Adipose tissue (tissue), 3 donors: ENCODE measurements at regions not wholly inside any gene's neighbourhood (a gene's known extent, or its start where the extent isn't known, plus 50 kb on each side); places are given as distances from the start of the nearest gene placed in this dataset.
"Not testable (repeated sequence)": the region's sequence is repeated elsewhere in the genome, so short reads cannot be mapped to it uniquely, and the experiment has no call there.

Source experiments
- H3K27ac ChIP-seq: one replicate; pipeline ENCODE4 v1.5.1; 2013; ENCODE audit warnings: low read depth, low read length
- WGBS, 3 donors: extraction: QIAGEN DNeasy Blood & Tissue Kit; methylation state at CpG; one replicate each; pipeline ENCODE4 v1.1.7; 2013; 5-methylcytosine and 5-hydroxymethylcytosine counted together
- donor health status: healthy with polysubstance abuse.
- donor health status: Bipolar disorder and iron deficiency.
- donor health status: healthy.

- WGBS, 3 donors: 94 to 96% (median 95%) methylated on average over 5 of the region's 5 CpGs
- no peak overlapping the region for H3K27ac ChIP-seq
Measured at GRCh38 chr3:72633534-72633933, 214.7 kb downstream of the SHQ1 start.

DNA sequence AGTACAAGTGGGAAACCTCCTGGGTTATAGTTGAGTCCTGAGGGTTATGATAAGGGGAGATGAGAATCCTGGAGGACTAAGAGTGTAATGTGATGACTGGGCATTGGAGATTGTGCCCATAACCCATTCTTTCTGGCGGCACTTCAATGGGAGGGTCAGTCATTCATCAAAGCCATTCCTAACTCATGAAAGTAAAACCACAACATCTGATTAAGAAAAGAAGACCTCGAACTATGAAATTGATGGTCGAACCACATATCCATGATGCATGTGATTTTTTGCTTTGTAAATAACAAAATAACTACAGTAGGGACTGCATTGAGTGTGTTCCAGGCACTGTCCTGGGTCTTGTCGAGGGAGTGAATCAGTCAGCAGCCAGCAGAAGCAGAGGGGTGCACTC lies 215.1 kb downstream of the SHQ1 start:
- no peak overlapping the region for H3K27ac ChIP-seq
- 90 to 94% (median 92%) methylated on average over 4 of the region's 4 CpGs for WGBS, 3 donors

DNA sequence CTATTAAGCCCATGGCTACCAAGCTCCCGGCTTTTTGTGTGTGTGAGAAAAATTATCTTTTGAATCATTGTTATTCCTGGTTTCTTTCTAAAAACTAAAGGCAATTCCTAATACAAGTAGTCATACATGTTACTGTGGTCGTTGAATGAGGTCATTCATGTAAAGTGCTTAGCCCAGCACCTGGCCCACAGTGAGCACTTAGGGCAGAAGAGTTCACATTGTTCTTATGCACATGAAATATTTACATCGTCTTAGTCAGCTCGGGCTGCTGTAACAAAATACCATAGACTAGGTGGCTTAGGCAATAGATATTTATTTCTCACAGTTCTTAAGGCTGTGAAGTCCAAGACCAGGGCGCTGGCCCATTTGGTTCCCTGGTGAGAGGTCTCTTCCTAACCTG lies 216.1 kb downstream of the SHQ1 start:
- WGBS, 3 donors: 94 to 95% (median 94%) methylated on average over 5 of the region's 5 CpGs
- H3K27ac ChIP-seq: no peak overlapping the region

DNA sequence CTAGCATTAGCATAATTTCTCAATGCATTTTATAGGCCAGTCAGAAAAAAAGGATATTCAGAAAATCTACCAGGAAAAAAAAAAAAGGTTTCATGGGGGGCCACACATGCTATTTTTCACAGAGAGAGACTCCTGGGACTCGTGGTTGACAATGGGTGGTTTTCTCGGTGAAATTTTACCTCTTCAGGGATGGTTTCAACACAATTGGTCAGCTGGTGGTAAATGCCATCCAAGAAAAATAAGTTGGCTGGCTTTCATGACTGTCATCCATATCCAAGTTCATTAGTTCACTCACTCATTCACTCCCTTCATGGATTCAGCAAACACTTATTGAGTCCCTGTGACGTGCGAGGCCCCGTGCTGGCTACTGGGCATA lies 217.3 kb downstream of the SHQ1 start:
- no peak overlapping the region for H3K27ac ChIP-seq
- WGBS, 3 donors: 71 to 85% (median 77%) methylated on average over 5 of the region's 5 CpGs

DNA sequence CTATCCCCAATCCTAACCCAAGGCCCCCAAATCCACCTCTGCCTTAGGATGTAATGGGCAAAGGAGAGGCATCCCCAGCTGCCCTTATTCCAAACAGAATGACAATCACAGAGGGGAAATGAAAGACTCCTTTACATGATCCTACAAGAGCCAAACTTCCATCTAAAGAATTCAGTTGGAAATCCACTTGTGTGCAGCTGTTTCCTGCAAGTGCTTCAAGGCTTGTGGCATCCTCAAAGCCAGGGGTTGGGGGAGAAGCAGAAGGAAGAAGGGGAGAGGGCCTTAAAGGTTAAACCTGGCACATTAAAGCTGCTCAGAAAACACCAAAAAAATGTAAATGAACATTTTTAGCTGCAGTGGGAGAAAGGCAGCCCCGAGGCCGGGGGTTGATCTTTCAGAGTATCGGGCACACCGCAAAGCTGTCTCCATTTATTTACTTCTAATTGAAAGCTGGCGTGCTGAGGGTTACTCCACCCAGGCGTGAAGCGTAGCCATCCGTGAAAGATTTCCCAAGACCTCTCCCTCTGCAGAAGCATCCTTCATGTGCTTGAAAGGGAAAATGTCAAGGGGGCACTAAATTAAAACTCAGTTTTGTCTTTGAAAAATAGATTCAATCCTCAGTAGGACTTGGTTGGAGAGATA lies 217.8 kb downstream of the SHQ1 start:
- H3K27ac ChIP-seq: no peak overlapping the region
- WGBS, 3 donors: 45 to 82% (median 48%) methylated on average over 8 of the region's 8 CpGs

DNA sequence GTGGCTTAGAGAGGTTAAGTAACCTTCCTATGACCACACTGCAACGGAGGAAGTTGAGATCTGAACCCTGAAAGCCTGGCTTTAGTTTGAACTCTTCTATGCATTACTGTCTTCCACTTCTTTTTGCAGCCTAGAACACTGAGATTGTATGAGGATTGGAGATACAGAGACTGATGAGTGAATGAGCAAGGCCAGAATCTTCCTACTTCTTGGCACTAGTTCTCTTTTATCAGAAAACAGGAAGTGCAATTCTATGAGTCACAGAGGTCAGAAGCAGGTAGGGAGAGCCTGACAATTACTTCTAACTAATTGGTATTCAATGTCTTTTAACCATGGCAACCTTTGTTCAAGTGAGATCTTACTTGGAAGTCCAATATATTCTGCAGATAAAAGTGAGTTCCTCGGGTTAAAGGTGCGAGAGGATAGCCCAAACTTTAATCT lies 219.0 kb downstream of the SHQ1 start:
- WGBS, 3 donors: 65 to 69% (median 67%) methylated on average over 3 of the region's 3 CpGs

GRCh38 chr3:72628065-72628464 lies 220.2 kb downstream of the SHQ1 start:
- H3K27ac ChIP-seq: no peak overlapping the region
- WGBS, 3 donors: 74 to 85% (median 85%) methylated on average over 6 of the region's 6 CpGs

More for the DNA sequence above, 219.0 kb downstream of the SHQ1 start:
- H3K27ac ChIP-seq: no peak overlapping the region

DNA sequence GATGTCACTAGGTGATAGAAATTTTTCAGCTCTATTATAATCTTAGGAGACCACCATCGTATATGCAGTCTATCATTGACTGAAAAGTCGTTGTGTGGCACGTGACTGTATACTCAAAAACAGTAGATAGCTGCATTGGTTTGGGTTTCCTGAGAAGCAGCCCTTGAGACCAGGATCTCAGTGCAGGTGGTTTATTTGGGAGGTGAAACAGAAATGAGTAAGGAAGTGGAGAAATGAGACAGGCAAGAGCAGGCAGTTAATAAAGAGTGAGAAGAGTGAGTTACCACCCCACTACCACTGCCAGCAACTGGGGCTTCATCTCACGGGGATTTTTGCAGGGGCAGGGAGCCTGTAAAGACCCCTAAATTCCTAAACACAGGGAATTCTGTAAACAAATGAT lies 221.0 kb downstream of the SHQ1 start:
- 73 to 88% (median 83%) methylated on average over 4 of the region's 4 CpGs for WGBS, 3 donors
- no peak overlapping the region for H3K27ac ChIP-seq

GRCh38 chr3:72625602-72626337 lies 222.5 kb downstream of the SHQ1 start:
- WGBS, 3 donors: 73 to 94% (median 78%) methylated on average over 14 of the region's 14 CpGs
- no peak overlapping the region for H3K27ac ChIP-seq

GRCh38 chr3:72624656-72625055 lies 223.6 kb downstream of the SHQ1 start:
- WGBS, 3 donors: 77 to 86% (median 78%) methylated on average over 2 of the region's 2 CpGs

GRCh38 chr3:72618739-72619138 lies 229.5 kb downstream of the SHQ1 start:
- no peak overlapping the region for H3K27ac ChIP-seq
- 61 to 95% (median 64%) methylated on average over 6 of the region's 6 CpGs for WGBS, 3 donors

More at GRCh38 chr3:72624656-72625055, 223.6 kb downstream of the SHQ1 start:
- H3K27ac ChIP-seq: no peak overlapping the region

DNA sequence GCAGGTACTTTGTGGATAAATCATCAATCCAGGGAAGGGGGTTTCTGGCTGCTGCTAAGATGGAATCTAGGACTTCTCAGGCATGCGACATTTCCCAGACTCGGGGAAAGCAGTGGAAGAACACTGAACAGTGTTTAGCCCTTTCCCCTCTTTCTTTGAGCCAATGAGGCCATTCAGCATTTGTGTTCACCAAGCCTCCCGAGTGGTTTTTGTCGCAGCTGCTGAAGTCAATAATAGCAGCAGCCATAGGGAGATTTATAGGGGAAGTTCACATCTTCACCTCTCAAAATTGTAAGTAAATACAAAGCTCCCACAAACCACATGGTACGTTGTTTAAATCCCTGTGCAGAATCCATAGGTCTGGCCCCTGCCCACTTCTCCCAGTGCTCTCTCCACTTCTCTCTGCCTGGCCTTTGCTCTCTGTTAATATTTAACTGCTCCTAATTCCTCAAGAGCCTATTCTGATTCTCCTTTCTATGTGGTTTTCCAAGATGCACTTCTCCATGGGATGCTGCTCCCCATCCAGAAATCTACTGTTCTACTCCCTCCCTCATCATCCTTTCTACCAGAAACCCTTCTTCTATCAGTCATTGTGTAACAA lies 230.7 kb downstream of the SHQ1 start:
- H3K27ac ChIP-seq: no peak overlapping the region
- WGBS, 3 donors: 60 to 83% (median 64%) methylated on average over 5 of the region's 5 CpGs

- WGBS, 3 donors: 95 to 97% (median 96%) methylated on average over 6 of the region's 6 CpGs
- H3K27ac ChIP-seq: no peak overlapping the region
Measured at GRCh38 chr3:72615776-72616175, 232.5 kb downstream of the SHQ1 start.

DNA sequence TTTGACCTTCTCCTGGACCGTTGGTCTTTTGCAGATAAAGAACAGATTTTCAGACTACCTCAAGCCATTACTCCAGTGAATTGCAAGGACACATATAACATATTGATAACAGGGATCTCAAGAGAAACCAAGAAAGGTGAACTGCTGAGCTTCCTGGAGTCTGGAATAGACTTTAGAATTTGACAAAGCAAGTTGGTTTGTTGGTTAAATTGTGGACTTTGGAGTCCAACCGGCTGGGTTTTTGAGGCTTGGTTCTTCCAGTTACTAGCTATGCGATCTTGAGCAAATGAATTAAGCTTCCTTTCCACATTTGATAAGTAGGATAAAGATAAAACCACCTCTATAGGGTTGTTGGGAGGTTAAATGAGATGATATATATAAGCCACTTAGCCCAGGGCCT lies 233.1 kb downstream of the SHQ1 start:
- 72 to 82% (median 78%) methylated on average over 3 of the region's 3 CpGs for WGBS, 3 donors
- no peak overlapping the region for H3K27ac ChIP-seq

DNA sequence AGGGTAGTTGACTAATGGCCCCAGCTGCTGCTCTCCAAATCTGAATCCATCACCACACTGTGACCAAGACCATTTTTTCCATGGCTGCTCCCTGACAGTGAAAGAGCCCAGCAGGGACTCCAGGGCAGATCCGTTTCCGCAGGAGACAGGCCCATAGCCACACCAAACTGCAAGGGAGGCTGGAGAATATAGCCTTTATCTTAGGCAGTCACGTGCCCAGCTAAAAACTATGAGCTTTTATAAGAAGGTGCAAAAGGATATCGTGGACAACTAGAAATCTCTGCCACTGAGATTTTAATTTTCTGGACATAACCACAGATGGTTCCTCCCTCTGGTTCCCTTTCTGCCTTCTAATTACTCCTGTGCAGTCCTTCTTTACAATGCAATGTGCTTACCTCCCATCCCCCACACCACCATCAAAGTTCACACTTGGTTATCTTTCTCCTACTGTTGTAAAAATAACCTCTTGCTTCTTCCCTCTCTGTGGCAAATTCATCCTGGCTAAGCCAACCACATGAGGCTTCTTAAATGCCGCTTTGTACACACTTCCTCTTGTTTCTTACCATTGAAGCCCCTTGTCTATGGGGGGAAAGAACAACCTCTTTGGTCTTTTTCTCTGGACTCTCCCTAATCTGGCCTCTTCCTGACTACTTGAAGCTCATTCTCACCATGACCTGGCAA lies 233.7 kb downstream of the SHQ1 start:
- no peak overlapping the region for H3K27ac ChIP-seq
- 76 to 94% (median 79%) methylated on average over 5 of the region's 5 CpGs for WGBS, 3 donors

GRCh38 chr3:72613871-72614270 lies 234.4 kb downstream of the SHQ1 start:
- no peak overlapping the region for H3K27ac ChIP-seq
- WGBS, 3 donors: 97 to 100% (median 100%) methylated on average over 1 of the region's 1 CpG

GRCh38 chr3:72609114-72609513 lies 239.1 kb downstream of the SHQ1 start:
- not testable (repeated sequence) for H3K27ac ChIP-seq
- 92 to 95% (median 95%) methylated on average over 5 of the region's 5 CpGs for WGBS, 3 donors

- 56 to 97% (median 85%) methylated on average over 6 of the region's 6 CpGs for WGBS, 3 donors
- no peak overlapping the region for H3K27ac ChIP-seq
Measured at GRCh38 chr3:72606005-72606800, 242.0 kb downstream of the SHQ1 start.
